ENCODE measurements at regions not wholly inside any gene's neighbourhood (a gene's known extent, or its start where the extent isn't known, plus 50 kb on each side); places are given as distances from the start of the nearest gene placed in this dataset.

DNA sequence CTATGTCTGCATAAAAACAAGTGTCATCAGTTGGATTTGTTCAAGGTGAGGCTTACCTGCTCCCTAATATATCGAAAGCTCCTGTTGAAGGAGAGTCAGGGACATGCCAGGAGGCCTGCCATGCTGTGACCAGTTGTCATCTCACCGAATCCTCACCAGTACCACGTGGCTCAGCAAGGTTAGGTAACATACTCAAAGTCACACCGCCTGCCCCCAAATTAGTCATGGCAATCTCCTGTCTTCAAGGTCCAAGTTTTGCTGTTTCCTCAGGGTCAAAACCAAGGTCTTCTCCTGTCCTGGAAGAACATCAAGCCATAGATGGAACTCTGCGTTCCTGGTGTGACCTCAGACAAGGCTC, 67.8 kb downstream of the IGLL1 start:
- no peak for TF ChIP-seq POLR2AphosphoS5 (IDR thresholded peaks at IDR 0.05)
- TF ChIP-seq, protein P1, sequence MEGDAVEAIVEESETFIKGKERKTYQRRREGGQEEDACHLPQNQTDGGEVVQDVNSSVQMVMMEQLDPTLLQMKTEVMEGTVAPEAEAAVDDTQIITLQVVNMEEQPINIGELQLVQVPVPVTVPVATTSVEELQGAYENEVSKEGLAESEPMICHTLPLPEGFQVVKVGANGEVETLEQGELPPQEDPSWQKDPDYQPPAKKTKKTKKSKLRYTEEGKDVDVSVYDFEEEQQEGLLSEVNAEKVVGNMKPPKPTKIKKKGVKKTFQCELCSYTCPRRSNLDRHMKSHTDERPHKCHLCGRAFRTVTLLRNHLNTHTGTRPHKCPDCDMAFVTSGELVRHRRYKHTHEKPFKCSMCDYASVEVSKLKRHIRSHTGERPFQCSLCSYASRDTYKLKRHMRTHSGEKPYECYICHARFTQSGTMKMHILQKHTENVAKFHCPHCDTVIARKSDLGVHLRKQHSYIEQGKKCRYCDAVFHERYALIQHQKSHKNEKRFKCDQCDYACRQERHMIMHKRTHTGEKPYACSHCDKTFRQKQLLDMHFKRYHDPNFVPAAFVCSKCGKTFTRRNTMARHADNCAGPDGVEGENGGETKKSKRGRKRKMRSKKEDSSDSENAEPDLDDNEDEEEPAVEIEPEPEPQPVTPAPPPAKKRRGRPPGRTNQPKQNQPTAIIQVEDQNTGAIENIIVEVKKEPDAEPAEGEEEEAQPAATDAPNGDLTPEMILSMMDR (IDR thresholded peaks at IDR 0.05) = no peak
- no peak for TF ChIP-seq POLR2A (IDR thresholded peaks at IDR 0.05)
- no peak for TF ChIP-seq EP300 (IDR thresholded peaks at IDR 0.05)

Data from stomach (tissue), 4 donors.